Central memory CD8-positive, alpha-beta T cell (primary cell): ENCODE measurements at regions not wholly inside any gene's neighbourhood (a gene's known extent, or its start where the extent isn't known, plus 50 kb on each side); places are given as distances from the start of the nearest gene placed in this dataset.

Experiments
- ATAC-seq: fragments of 150-1000 bp; cut with Tn5 transposase; replicated peaks from 2 replicates; pipeline ENCODE4 v1.10.0; 2022; ENCODE audit warnings: mild to moderate bottlenecking, moderate FRiP score, moderate number of reproducible peaks; ENCODE audit not compliant: poor library complexity, severe bottlenecking; ENCODE audit errors: extremely low read depth
- DNase-seq, 2 donors: peaks; one replicate each; pipeline ENCODE4 v3.0.0; 2021; ENCODE audit warnings: low spot score in 2 of 2
- H3K27ac Mint-ChIP-seq: one replicate; pipeline ENCODE4 v1.8.0; 2022; ENCODE audit warnings: low read depth, mild to moderate bottlenecking, moderate library complexity, mixed read lengths
- H3K27me3 Mint-ChIP-seq: one replicate; pipeline ENCODE4 v1.8.0; 2022; ENCODE audit warnings: mixed read lengths
- H3K36me3 Mint-ChIP-seq: one replicate; pipeline ENCODE4 v1.8.0; 2022; ENCODE audit warnings: mild to moderate bottlenecking, moderate library complexity, mixed read lengths; ENCODE audit not compliant: insufficient read depth
- H3K4me1 Mint-ChIP-seq: one replicate; pipeline ENCODE4 v1.8.0; 2022; ENCODE audit warnings: mixed read lengths
- H3K4me3 Mint-ChIP-seq: one replicate; pipeline ENCODE4 v1.8.0; 2022; ENCODE audit warnings: mild to moderate bottlenecking, moderate library complexity, mixed read lengths
- H3K9me3 Mint-ChIP-seq: one replicate; pipeline ENCODE4 v1.8.0; 2022; ENCODE audit warnings: mixed read lengths

DNA sequence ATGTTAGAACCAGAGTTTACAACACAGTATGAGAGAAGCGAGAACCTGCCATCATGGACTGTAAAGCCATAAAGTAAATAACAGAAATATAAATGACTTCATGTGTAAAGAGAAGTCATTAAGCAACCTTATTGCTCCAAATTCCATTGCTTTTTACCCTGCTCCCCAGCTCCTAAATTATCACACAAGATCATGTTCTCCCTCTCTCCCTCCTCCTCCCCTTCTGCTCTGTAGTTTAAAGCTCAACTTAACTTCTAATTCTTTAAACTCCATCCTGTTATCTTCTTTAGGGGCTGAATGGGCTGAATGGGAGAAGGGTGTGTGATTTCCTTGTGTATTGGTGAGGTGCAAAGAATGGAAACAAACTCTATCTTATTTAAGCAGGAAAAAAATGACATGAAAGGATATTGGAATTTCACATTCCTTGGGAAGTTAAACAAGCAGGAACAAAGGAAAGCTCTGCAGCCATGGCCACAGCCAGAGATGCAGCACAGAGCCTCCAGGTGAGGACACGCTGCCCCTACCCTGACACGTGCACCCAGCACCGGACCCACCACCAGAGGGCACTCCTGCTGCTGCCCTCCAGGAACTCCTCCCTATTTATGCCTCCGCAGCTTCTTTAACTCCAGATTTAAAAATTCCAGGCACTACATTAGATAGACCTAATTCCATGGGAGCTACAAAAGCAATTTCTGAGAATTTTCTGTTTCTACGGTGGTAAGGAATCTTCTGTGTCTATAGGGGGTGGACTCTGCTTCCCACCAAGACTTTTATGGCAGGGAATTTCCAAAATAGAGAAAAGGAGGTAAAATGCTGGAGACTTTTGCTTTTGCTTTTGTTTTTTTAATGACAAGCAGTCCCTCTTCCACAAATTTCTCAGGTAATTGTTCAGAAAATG is 76.9 kb upstream of the ABI3BP start:
- H3K27ac Mint-ChIP-seq, result no peak overlapping the region
- no peaks in the 10 kb centered on the region for H3K9me3 Mint-ChIP-seq
- H3K36me3 Mint-ChIP-seq, result no peaks in the 10 kb centered on the region
- peak; percentile 62 for ATAC-seq
- no peak overlapping the region for H3K4me3 Mint-ChIP-seq
- DNase-seq, result peak; percentile 18 to 21
- peaks cover 18% of the 10 kb centered on the region for H3K27me3 Mint-ChIP-seq
- no peaks in the 10 kb centered on the region for H3K4me1 Mint-ChIP-seq

DNA sequence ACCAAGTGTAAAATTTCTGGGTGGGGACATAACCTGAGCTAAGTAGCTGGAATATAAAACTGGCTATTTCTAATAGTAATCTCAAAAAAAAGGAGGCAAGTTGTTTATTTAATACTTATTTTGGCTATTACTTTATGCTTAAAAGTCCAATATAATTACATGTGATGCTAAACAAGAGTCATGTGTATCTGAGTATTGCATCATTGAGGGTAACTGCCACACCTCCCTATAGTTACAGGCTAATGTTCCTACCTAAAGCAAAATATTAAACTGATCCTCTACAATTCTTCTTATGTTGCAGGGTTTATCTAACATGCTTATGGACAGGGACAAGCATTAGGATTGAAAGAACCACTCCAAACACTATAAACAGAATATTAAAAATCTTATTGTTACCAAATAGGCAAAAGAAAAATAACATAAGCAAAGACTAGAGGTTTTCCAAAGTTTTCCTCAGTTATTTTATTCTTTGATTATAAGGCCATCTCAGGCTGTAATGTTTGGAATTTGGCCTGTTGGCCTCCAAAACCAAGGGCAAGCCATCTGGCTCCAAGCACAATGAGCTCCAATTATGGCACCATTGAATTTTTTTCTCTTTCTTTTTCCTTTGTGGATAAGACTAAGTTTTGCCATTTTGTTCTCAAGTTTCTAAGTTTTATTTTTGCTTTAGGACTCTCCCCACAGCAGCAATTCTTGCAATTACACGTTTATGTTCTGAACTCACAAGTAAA is 75.8 kb upstream of the ABI3BP start:
- ATAC-seq (no peak), DNase-seq (no peak)
- Mint-ChIP-seq H3K4me3 (no peak overlapping the region), H3K4me1 (no peaks in the 10 kb centered on the region), H3K27me3 (peaks cover 29% of the 10 kb centered on the region), H3K27ac (no peak overlapping the region), H3K36me3 (no peaks in the 10 kb centered on the region), H3K9me3 (no peaks in the 10 kb centered on the region)

GRCh38 chr3:101066711-101067129 is 73.5 kb upstream of the ABI3BP start:
- Mint-ChIP-seq H3K4me3 (no peak overlapping the region), H3K27me3 (peaks cover 44% of the 10 kb centered on the region), H3K36me3 (no peaks in the 10 kb centered on the region), H3K4me1 (no peaks in the 10 kb centered on the region), H3K27ac (no peak overlapping the region), H3K9me3 (no peaks in the 10 kb centered on the region)
- ATAC-seq (no peak), DNase-seq (no peak)

- Mint-ChIP-seq H3K9me3 (no peaks in the 10 kb centered on the region), H3K4me3 (no peak overlapping the region), H3K4me1 (no peaks in the 10 kb centered on the region), H3K27me3 (peaks cover 48% of the 10 kb centered on the region), H3K36me3 (no peaks in the 10 kb centered on the region), H3K27ac (no peak overlapping the region)
- no peak for DNase-seq
- no peak for ATAC-seq
Measured at GRCh38 chr3:101065962-101066361, 72.7 kb upstream of the ABI3BP start.

DNA sequence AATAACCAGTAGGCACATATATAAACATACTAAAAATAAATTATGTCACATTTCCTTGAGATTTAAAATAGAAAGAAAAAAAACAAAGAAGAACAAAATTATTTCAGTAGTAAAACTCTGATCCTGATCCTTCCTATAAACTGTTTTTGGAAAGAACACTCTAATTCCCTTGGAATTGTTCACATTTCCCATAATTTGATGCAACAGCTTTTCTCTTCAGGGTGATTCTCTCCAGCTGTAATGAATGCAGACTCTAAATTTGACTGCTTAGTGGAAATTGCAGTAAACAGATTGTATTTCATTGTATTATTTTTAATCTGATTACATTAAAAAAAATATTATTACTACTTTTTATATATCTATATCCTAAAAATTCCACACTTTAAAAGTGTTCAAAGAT is 70.2 kb upstream of the ABI3BP start:
- Mint-ChIP-seq H3K27me3 (peaks cover 71% of the 10 kb centered on the region), H3K27ac (no peak overlapping the region), H3K36me3 (no peaks in the 10 kb centered on the region), H3K4me3 (no peak overlapping the region), H3K4me1 (no peaks in the 10 kb centered on the region), H3K9me3 (peaks cover 22% of the 10 kb centered on the region)
- no peak for DNase-seq
- no peak for ATAC-seq

DNA sequence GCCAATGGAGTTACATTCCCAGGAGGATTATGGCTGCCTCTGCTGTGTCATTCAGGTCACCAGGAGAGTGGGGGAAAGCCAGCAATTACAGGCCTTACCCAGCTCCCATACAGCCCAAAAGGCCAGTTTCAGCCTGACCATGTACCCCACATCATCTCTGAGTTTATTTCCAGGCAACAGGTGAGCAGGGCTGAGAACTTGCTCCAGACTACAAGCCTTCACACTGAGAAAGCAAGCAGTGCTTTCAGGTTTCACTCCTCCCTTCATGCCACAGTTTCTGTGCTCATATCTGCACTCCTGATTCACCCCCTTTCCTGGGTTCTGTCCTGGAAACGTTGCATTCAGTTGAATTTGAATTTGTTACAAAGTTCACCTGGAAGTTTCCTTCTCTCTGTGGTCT is 68.1 kb upstream of the ABI3BP start:
- H3K36me3 Mint-ChIP-seq, result no peaks in the 10 kb centered on the region
- no peaks in the 10 kb centered on the region for H3K4me1 Mint-ChIP-seq
- H3K9me3 Mint-ChIP-seq, result peaks cover 31% of the 10 kb centered on the region
- H3K27ac Mint-ChIP-seq, result no peak overlapping the region
- DNase-seq (no peak), ATAC-seq (no peak)
- H3K4me3 Mint-ChIP-seq, result no peak overlapping the region
- H3K27me3 Mint-ChIP-seq, result peaks cover 72% of the 10 kb centered on the region

- Mint-ChIP-seq H3K27me3 (peaks cover 14% of the 10 kb centered on the region), H3K9me3 (no peaks in the 10 kb centered on the region), H3K4me3 (no peak overlapping the region), H3K4me1 (no peaks in the 10 kb centered on the region), H3K27ac (no peak overlapping the region), H3K36me3 (no peaks in the 10 kb centered on the region)
- ATAC-seq (no peak), DNase-seq (no peak)
Measured at GRCh38 chr3:101050866-101051265, 57.6 kb upstream of the ABI3BP start.

- no peak for DNase-seq
- peaks cover 17% of the 10 kb centered on the region for H3K27me3 Mint-ChIP-seq
- H3K36me3 Mint-ChIP-seq, result no peaks in the 10 kb centered on the region
- ATAC-seq, result no peak
- H3K4me3 Mint-ChIP-seq, result no peak overlapping the region
- no peaks in the 10 kb centered on the region for H3K9me3 Mint-ChIP-seq
- no peak overlapping the region for H3K27ac Mint-ChIP-seq
- no peaks in the 10 kb centered on the region for H3K4me1 Mint-ChIP-seq
Measured at GRCh38 chr3:101050046-101050445, 56.8 kb upstream of the ABI3BP start.

DNA sequence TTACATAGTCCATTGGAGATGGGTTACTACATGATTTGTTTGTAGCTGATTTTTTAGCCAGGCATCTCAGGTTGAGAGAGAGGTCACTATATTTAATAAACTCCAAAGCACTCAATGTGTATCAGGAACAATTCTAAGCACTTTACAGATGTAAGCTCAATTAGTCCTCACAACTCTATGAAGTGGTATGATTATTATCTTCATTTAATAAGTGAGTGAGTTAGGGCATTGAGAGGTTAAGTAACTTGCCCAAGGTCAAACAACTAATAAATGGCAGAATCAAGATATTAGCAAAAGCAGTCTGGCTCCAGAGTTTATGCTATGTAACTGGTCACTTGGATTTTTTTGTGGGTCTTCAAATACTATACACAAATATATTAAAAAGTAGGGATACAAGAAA is 56.3 kb upstream of the ABI3BP start:
- Mint-ChIP-seq H3K36me3 (no peaks in the 10 kb centered on the region), H3K27ac (no peak overlapping the region), H3K4me1 (no peaks in the 10 kb centered on the region), H3K27me3 (peaks cover 22% of the 10 kb centered on the region), H3K9me3 (peaks cover 2% of the 10 kb centered on the region), H3K4me3 (no peak overlapping the region)
- ATAC-seq, result no peak
- no peak for DNase-seq

DNA sequence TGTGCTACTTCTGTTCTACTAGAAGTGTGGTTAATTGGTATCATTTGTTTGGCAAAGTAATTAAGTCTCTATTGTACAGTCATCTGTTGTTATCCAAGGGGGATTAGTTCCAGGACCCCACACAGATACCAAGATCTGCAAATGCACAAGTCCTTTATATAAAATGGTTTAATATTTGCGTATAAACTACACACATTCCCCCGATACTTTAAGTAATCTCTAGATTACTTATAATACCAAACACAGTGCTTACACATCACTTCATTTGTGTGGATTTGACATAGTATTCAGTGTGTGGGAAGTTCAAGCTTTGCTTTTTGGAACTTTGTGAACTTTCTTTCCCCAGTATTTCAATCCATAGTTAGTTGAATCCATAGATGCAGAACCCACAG is 50.5 kb upstream of the ABI3BP start:
- Mint-ChIP-seq H3K4me1 (no peaks in the 10 kb centered on the region), H3K36me3 (no peaks in the 10 kb centered on the region), H3K4me3 (no peak overlapping the region), H3K27ac (no peak overlapping the region), H3K27me3 (peaks cover 33% of the 10 kb centered on the region), H3K9me3 (peaks cover 5% of the 10 kb centered on the region)
- no peak for DNase-seq
- ATAC-seq, result no peak

DNA sequence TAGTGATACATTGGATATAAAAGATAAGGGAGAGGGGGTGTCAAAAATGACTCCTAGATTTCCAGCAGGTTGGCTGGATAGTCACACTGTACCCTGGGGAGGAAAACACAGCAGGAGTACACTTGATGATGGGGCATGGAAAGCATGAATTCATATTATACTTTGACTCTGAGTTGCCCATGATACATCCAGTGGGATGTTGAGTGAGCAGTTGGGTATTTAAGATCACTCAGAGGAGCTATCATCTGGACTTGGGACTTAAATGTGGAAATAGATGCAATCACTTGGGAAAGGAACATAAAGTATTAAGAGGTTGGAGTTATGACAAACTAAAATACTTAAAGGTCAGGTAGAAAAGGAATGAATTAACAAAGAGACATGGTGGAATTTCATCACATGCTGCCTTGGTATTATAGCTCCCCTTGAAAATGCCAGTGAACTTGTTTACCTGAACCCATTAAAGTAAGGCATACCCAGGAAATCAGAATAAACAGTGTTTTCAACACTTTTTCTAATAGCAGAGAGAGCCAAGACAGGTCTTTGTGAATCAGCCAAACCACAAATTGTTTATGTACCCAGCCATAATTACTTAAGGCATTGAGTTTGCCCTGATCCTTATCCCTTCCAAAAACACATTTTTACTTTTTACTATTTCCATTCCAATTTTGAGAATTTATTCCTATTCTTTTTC is 49.9 kb upstream of the ABI3BP start:
- DNase-seq (no peak), ATAC-seq (no peak)
- no peak overlapping the region for H3K4me3 Mint-ChIP-seq
- no peak overlapping the region for H3K27ac Mint-ChIP-seq
- H3K4me1 Mint-ChIP-seq, result no peaks in the 10 kb centered on the region
- peaks cover 5% of the 10 kb centered on the region for H3K9me3 Mint-ChIP-seq
- H3K36me3 Mint-ChIP-seq, result no peaks in the 10 kb centered on the region
- peaks cover 29% of the 10 kb centered on the region for H3K27me3 Mint-ChIP-seq
